ENCODE measurements at regions not wholly inside any gene's neighbourhood (a gene's known extent, or its start where the extent isn't known, plus 50 kb on each side); places are given as distances from the start of the nearest gene placed in this dataset.
"Not testable (repeated sequence)": the region's sequence is repeated elsewhere in the genome, so short reads cannot be mapped to it uniquely, and the experiment has no call there.

GRCh38 chr5:104088876-104089778 is 526.5 kb upstream of the NUDT12 start:
- DNase-seq (no peak), ATAC-seq (no peak)

- ATAC-seq = no peak
- DNase-seq = no peak
These were observed 522.3 kb upstream of the NUDT12 start for GRCh38 chr5:104084896-104085295.

- DNase-seq (no peak), ATAC-seq (no peak)
These were observed 520.2 kb upstream of the NUDT12 start for GRCh38 chr5:104082754-104083153.

GRCh38 chr5:104081232-104081631 is 518.6 kb upstream of the NUDT12 start:
- no peak for ATAC-seq
- DNase-seq = no peak

- ATAC-seq (no peak), DNase-seq (no peak)
These were observed 518.1 kb upstream of the NUDT12 start for GRCh38 chr5:104080646-104081175.

GRCh38 chr5:104079861-104080645 is 517.5 kb upstream of the NUDT12 start:
- DNase-seq, ATAC-seq: not testable (repeated sequence)

- ATAC-seq (no peak), DNase-seq (no peak)
These were observed 509.3 kb upstream of the NUDT12 start for GRCh38 chr5:104071887-104072286.

GRCh38 chr5:104062621-104063377 is 500.2 kb upstream of the NUDT12 start:
- no peak for DNase-seq
- no peak for ATAC-seq

- ATAC-seq (no peak), DNase-seq (no peak)
These were observed 499.1 kb upstream of the NUDT12 start for GRCh38 chr5:104061707-104062106.

- ATAC-seq (no peak), DNase-seq (no peak)
These were observed 490.7 kb upstream of the NUDT12 start for GRCh38 chr5:104053353-104053649.

- no peak for ATAC-seq
- DNase-seq = no peak
These were observed 490.2 kb upstream of the NUDT12 start for GRCh38 chr5:104052558-104053352.

- no peak for DNase-seq
- no peak for ATAC-seq
These were observed 487.8 kb upstream of the NUDT12 start for GRCh38 chr5:104050436-104050835.

- DNase-seq (no peak), ATAC-seq (no peak)
These were observed 487.2 kb upstream of the NUDT12 start for GRCh38 chr5:104049752-104050151.

GRCh38 chr5:104048231-104048630 is 485.6 kb upstream of the NUDT12 start:
- DNase-seq = no peak
- ATAC-seq = no peak

- no peak for DNase-seq
- no peak for ATAC-seq
These were observed 483.4 kb upstream of the NUDT12 start for GRCh38 chr5:104045987-104046386.

GRCh38 chr5:104039871-104040270 is 477.3 kb upstream of the NUDT12 start:
- DNase-seq, ATAC-seq: not testable (repeated sequence)

- not testable (repeated sequence) for DNase-seq, ATAC-seq
These were observed 474.5 kb upstream of the NUDT12 start for GRCh38 chr5:104037136-104037535.

- not testable (repeated sequence) for ATAC-seq, DNase-seq
These were observed 470.6 kb upstream of the NUDT12 start for GRCh38 chr5:104033186-104033585.

- DNase-seq (no peak), ATAC-seq (no peak)
These were observed 461.9 kb upstream of the NUDT12 start for GRCh38 chr5:104024538-104024937.

- ATAC-seq (no peak), DNase-seq (no peak)
These were observed 461.1 kb upstream of the NUDT12 start for GRCh38 chr5:104023739-104024138.

- ATAC-seq (no peak), DNase-seq (no peak)
These were observed 457.4 kb upstream of the NUDT12 start for GRCh38 chr5:104019956-104020355.

- ATAC-seq = no peak
- DNase-seq = no peak
These were observed 455.7 kb upstream of the NUDT12 start for GRCh38 chr5:104018299-104018698.
